Upper lobe of left lung (tissue), 4 donors: ENCODE measurements at regions not wholly inside any gene's neighbourhood (a gene's known extent, or its start where the extent isn't known, plus 50 kb on each side); places are given as distances from the start of the nearest gene placed in this dataset.

Experiments used
- CTCF ChIP-seq, 6 experiments: fragments of 450-650 bp in 4 of 6; fragments of 200-600 bp in 2 of 6; sonication (generic) in 2 of 6; IDR thresholded peaks; one replicate each; pipeline ENCODE4 v1.5.1; 2016 to 2019; ENCODE audit warnings: antibody characterized with exemption in 6 of 6
- POLR2A ChIP-seq, 4 donors: fragments of 450-650 bp; IDR thresholded peaks; one replicate each; pipeline ENCODE4 v1.5.1; 2016 to 2017; ENCODE audit warnings: antibody characterized with exemption in 4 of 4, mild to moderate bottlenecking in 2 of 4
- POLR2AphosphoS5 ChIP-seq, 2 donors: sonication (generic); formaldehyde crosslinking; IDR thresholded peaks; one replicate each; pipeline ENCODE4 v1.5.1; 2017; ENCODE audit warnings: antibody characterized with exemption in 2 of 2

DNA sequence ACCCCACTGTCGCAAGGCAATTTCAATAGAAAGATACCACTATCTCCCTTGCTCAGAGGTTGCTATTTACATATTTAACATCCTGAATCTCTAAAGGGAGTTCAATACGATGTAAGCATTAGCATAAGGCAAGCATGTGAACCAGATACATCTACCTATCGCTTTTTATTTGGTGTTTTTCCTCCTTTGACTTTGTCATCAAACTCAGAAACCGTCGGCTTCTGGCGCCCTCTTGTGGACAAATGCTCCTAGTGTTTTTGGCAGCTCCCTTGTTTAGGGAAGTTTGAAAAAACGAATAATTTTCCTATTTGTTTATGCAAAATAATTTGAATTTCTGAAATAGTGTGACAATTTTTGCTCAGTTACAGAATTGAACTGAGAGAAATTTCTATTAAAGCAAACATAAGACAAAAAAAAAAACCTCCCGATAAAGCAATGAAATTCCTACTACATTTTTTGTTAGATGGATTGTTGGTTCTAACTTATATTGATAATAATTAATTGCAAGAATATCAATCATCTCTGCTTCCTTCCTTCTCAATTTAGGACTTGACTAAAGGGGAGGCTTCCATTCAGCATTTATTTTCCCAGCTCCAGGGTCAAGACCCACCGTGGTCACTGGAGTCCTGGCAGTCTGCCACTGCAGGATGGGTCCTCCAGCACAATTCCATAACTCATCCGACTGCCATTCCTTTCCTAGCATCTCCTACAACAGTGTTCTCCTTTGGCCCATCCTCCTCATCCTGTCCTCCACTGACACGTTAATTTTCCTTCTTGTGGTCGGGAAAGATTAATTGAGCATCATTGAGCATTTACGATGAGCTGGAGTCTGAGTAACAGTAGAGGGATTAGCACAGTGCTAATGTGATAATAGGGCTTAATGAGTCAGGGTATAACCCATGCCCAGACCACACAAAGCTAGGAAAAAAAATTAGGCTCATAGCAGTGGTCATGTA, 131.8 kb upstream of the CHD1 start:
- TF ChIP-seq POLR2AphosphoS5 (IDR thresholded peaks at IDR 0.05), result no peak
- TF ChIP-seq CTCF (IDR thresholded peaks at IDR 0.05), result peak; percentile 67 to 84 (median 79)
- TF ChIP-seq POLR2A (IDR thresholded peaks at IDR 0.05), result no peak
